Panc1 (cell line): ENCODE measurements at regions not wholly inside any gene's neighbourhood (a gene's known extent, or its start where the extent isn't known, plus 50 kb on each side); places are given as distances from the start of the nearest gene placed in this dataset.

Source experiments
- ATAC-seq: fragments of 200-7000 bp; cut with Tn5 transposase; 2 replicates; pipeline ENCODE4 v1.9.1; 2020; ENCODE audit warnings: mild to moderate bottlenecking, moderate library complexity
- BruUV-seq: library from RNA; stranded (reverse); fragments of 400-500 nt; replicated peaks from 2 replicates; lab custom pipeline; 2021; lab: Mats Ljungman, UMichigan
- CTCF ChIA-PET: fragments of 300-600 bp; sonication (Branson Sonifier 250); formaldehyde crosslinking; loops from one replicate; lab custom pipeline; 2022; ENCODE audit warnings: antibody characterized with exemption; lab: Charles Lee
- POLR2A ChIA-PET: fragments of 300-600 bp; sonication (Branson Sonifier 250); formaldehyde crosslinking; loops from one replicate; lab custom pipeline; 2022; ENCODE audit warnings: antibody characterized with exemption; lab: Charles Lee
- DNase-seq: peaks from one replicate; pipeline ENCODE4 v3.0.0-alpha.2; 2010; ENCODE audit warnings: low read depth, low spot score
- H3K27ac ChIP-seq: 2 replicates; pipeline ENCODE4 v1.5.1; 2011; ENCODE audit warnings: mild to moderate bottlenecking, low read length, inconsistent platforms
- H3K27me3 ChIP-seq: fragments of 200-500 bp; sonication (Bioruptor generic); 2 replicates; pipeline ENCODE4 v1.6.0; 2014; ENCODE audit warnings: low read length, inconsistent platforms; ENCODE audit not compliant: control insufficient read depth, insufficient read depth
- H3K36me3 ChIP-seq: fragments of 200-500 bp; sonication (Bioruptor generic); 2 replicates; pipeline ENCODE4 v1.5.1; 2014; ENCODE audit warnings: inconsistent platforms, mild to moderate bottlenecking, low read length, moderate library complexity; ENCODE audit not compliant: control insufficient read depth, insufficient read depth
- H3K4me1 ChIP-seq: 2 replicates; pipeline ENCODE4 v1.5.1; 2011; ENCODE audit warnings: inconsistent platforms, mild to moderate bottlenecking, low read length, moderate library complexity; ENCODE audit not compliant: control insufficient read depth, insufficient read depth
- H3K4me3 ChIP-seq, 2 experiments: 2 replicates each; pipeline ENCODE4 v1.5.1; 2011 to 2012; ENCODE audit warnings: low read depth in 2 of 2, low read length in 2 of 2, mild to moderate bottlenecking in 2 of 2, inconsistent platforms in 1 of 2, moderate library complexity in 1 of 2
- H3K9me3 ChIP-seq: fragments of 200-500 bp; sonication (Bioruptor generic); 2 replicates; pipeline ENCODE4 v1.5.1; 2014; ENCODE audit warnings: low read depth, mild to moderate bottlenecking, inconsistent platforms, low read length, moderate library complexity; ENCODE audit not compliant: control insufficient read depth, insufficient read depth
- CTCF ChIP-seq: fragments of 450-650 bp; IDR thresholded peaks from 2 replicates; pipeline ENCODE4 v1.5.1; 2017; ENCODE audit warnings: mild to moderate bottlenecking
- POLR2AphosphoS5 ChIP-seq: IDR thresholded peaks from 2 replicates; pipeline ENCODE4 v1.6.1; 2012; ENCODE audit warnings: mild to moderate bottlenecking, low read depth, low read length, moderate library complexity
- REST ChIP-seq, 2 experiments: IDR thresholded peaks; 2 replicates each; pipeline ENCODE4 v1.6.1; 2011 to 2012; ENCODE audit warnings: low read depth in 2 of 2, control low read depth in 1 of 2, low read length in 1 of 2, mild to moderate bottlenecking in 1 of 2, moderate library complexity in 1 of 2; ENCODE audit not compliant: insufficient read depth in 1 of 2
- SIN3A ChIP-seq: IDR thresholded peaks from 2 replicates; pipeline ENCODE4 v1.6.1; 2012; ENCODE audit warnings: low read depth, mild to moderate bottlenecking, low read length, moderate library complexity, borderline replicate concordance; ENCODE audit not compliant: insufficient read depth
- TCF7L2 ChIP-seq: IDR thresholded peaks from 2 replicates; pipeline ENCODE4 v1.6.1; 2011; ENCODE audit warnings: mild to moderate bottlenecking, low read depth, low read length, inconsistent platforms
- in situ Hi-C: cut with HindIII; loops from 2 replicates; pipeline ENCODE4 v1.10.0; 2016; ENCODE audit warnings: low sequenced_read_pairs, low pct_unique_long_range_greater_than_20kb
- intact Hi-C: fragments of 100-400 bp; cut with micrococcal nuclease; formaldehyde crosslinking; loops from one replicate; pipeline ENCODE4 v1.10.0; 2022; ENCODE audit not compliant: unreplicated experiment

DNA sequence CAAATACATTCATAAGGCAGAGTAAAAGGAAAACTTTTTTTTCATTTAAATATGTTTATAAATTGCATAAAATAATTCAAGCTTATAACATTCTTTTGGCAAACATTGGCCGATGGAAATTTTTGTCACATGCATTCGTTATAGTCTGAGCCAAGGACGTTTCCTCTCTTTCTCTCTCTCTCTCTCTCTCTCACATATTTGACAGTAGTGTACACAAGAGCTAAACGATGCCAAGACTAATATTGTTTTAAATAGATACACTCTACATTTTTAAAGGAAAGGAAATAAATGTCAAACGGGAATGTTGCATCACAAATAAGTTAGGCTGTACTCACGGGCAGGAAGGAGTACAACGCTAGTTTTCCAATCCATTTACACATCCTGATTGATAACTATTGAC lies 251.1 kb upstream of the SMIM21 start:
- in situ Hi-C loops (no loop called here), intact Hi-C loops (no loop called here)
- ATAC-seq (no peak), DNase-seq (no peak)
- TF ChIP-seq SIN3A, result no peak
- no peak for TF ChIP-seq TCF7L2
- TF ChIP-seq CTCF, result no peak
- no peak for TF ChIP-seq REST (IDR thresholded peaks at IDR 0.05; ENCODE audit: insufficient read depth in 1 of 2, low read depth in 2 of 2, low read length in 1 of 2)
- no peak for TF ChIP-seq POLR2AphosphoS5
- Histone ChIP-seq H3K27ac (no peak overlapping the region), H3K4me3 (no peak overlapping the region), H3K27me3 (peaks cover 3% of the 10 kb centered on the region), H3K4me1 (no peaks in the 10 kb centered on the region), H3K9me3 (no peaks in the 10 kb centered on the region), H3K36me3 (no peaks in the 10 kb centered on the region)
- no TSS peak for BruUV-seq
- CTCF ChIA-PET, result no interaction called here
- POLR2A ChIA-PET, result no interaction called here

DNA sequence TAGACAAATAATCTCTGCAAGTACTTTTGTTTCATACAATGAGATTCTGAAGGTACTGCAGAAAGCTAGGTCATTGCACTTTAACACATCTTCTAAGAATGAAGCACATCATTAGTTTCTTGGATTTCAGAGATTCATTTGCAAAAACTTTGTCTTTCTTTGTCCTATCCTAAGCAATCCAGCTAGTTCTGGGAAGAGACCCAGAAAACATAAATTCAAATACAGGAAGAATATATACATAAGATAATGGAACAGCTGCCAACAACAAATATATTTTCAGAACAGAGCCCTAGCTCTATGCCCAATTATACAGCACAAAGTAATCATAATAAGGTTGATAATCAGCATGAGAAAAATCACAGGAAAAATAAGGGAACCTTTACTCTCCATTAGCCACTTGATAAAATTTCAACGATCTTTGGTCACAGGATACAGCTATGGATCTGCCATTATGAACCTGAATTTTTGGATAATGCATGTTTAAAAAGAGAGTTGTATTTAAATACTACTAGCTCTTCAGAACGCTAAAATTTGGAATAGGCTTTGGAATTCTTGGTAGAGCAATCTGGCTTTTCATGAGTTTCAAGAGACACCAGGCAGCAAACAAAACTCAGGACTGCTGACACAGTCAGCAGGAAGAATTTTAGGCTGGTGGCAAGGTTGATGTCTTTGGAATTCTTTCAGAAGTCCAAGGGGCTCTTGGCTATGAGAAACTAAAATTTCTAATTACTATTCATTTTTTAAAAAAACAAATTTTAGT lies 250.4 kb upstream of the SMIM21 start:
- Histone ChIP-seq H3K27me3 (peaks cover 3% of the 10 kb centered on the region), H3K27ac (no peak overlapping the region), H3K9me3 (no peaks in the 10 kb centered on the region), H3K36me3 (no peaks in the 10 kb centered on the region), H3K4me1 (no peaks in the 10 kb centered on the region), H3K4me3 (no peak overlapping the region)
- no peak for DNase-seq
- no peak for ATAC-seq
- ChIA-PET CTCF (no interaction called here), POLR2A (no interaction called here)
- in situ Hi-C loops (no loop called here), intact Hi-C loops (no loop called here)
- BruUV-seq, result no TSS peak
- TF ChIP-seq TCF7L2, result no peak
- no peak for TF ChIP-seq SIN3A
- no peak for TF ChIP-seq POLR2AphosphoS5
- TF ChIP-seq REST (IDR thresholded peaks at IDR 0.05; ENCODE audit: insufficient read depth in 1 of 2, low read depth in 2 of 2, low read length in 1 of 2), result no peak
- no peak for TF ChIP-seq CTCF
